GM21423 (cell line): ENCODE measurements at regions not wholly inside any gene's neighbourhood (a gene's known extent, or its start where the extent isn't known, plus 50 kb on each side); places are given as distances from the start of the nearest gene placed in this dataset.

Experiments
- ATAC-seq: cut with Tn5 transposase; IDR thresholded peaks from one replicate; pipeline ENCODE4 v1.9.1; 2021; ENCODE audit warnings: mild to moderate bottlenecking, moderate library complexity; ENCODE audit not compliant: unreplicated experiment

- no peak for ATAC-seq
These were observed 267.3 kb upstream of the LYZL1 start for GRCh38 chr10:29021591-29021990.

GRCh38 chr10:29022513-29022912 is 266.4 kb upstream of the LYZL1 start:
- ATAC-seq = no peak

- no peak for ATAC-seq
These were observed 265.2 kb upstream of the LYZL1 start for GRCh38 chr10:29023678-29024077.

GRCh38 chr10:29026065-29026797 is 262.6 kb upstream of the LYZL1 start:
- ATAC-seq = no peak

GRCh38 chr10:29026802-29027580 is 261.9 kb upstream of the LYZL1 start:
- ATAC-seq = no peak

GRCh38 chr10:29028486-29028885 is 260.4 kb upstream of the LYZL1 start:
- no peak for ATAC-seq

- no peak for ATAC-seq
These were observed 258.0 kb upstream of the LYZL1 start for GRCh38 chr10:29030900-29031299.

GRCh38 chr10:29032169-29032568 is 256.7 kb upstream of the LYZL1 start:
- ATAC-seq = no peak

GRCh38 chr10:29033311-29033940 is 255.4 kb upstream of the LYZL1 start:
- no peak for ATAC-seq

- ATAC-seq = no peak
These were observed 254.3 kb upstream of the LYZL1 start for GRCh38 chr10:29034592-29034991.

GRCh38 chr10:29035721-29036120 is 253.1 kb upstream of the LYZL1 start:
- ATAC-seq = no peak

- no peak for ATAC-seq
These were observed 251.3 kb upstream of the LYZL1 start for GRCh38 chr10:29037348-29038113.

GRCh38 chr10:29039091-29039490 is 249.8 kb upstream of the LYZL1 start:
- ATAC-seq = no peak

GRCh38 chr10:29039677-29040189 is 249.1 kb upstream of the LYZL1 start:
- ATAC-seq = no peak

- no peak for ATAC-seq
These were observed 247.3 kb upstream of the LYZL1 start for GRCh38 chr10:29041616-29042015.

- ATAC-seq = no peak
These were observed 240.4 kb upstream of the LYZL1 start for GRCh38 chr10:29048506-29048905.

GRCh38 chr10:29050081-29050480 is 238.8 kb upstream of the LYZL1 start:
- ATAC-seq = peak; percentile 58

- ATAC-seq = no peak
These were observed 233.8 kb upstream of the LYZL1 start for GRCh38 chr10:29055101-29055500.

GRCh38 chr10:29056729-29057128 is 232.1 kb upstream of the LYZL1 start:
- no peak for ATAC-seq

GRCh38 chr10:29057822-29058331 is 231.0 kb upstream of the LYZL1 start:
- no peak for ATAC-seq
